ENCODE measurements at regions not wholly inside any gene's neighbourhood (a gene's known extent, or its start where the extent isn't known, plus 50 kb on each side); places are given as distances from the start of the nearest gene placed in this dataset.
A peak's percentile ranks its signal among the peaks of the same experiment; 100 is the strongest.

DNA sequence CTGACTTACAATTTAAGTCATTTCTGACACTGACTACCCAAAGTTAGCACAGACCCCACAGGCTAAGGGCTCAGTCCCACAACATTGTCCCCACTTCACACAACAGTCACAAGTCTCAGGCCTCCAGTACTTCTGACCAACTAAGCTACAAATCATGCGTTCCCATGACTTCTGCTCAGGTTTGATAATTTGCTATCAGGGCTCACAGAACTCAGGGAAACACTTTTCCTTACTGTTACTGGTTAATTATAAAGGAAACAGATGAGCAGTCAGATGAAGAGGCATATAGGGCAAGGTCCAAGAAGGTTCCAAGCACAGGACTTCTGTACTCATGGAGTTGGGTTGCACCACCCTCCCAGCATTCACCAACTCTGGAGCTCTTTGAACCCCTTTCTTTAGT lies 151.2 kb upstream of the TNR start:
- no peak for DNase-seq (ENCODE audit: low read depth in 2 of 2)

- DNase-seq (ENCODE audit: low read depth in 2 of 2): no peak
These were observed 149.8 kb upstream of the TNR start for GRCh38 chr1:175893192-175893591.

DNA sequence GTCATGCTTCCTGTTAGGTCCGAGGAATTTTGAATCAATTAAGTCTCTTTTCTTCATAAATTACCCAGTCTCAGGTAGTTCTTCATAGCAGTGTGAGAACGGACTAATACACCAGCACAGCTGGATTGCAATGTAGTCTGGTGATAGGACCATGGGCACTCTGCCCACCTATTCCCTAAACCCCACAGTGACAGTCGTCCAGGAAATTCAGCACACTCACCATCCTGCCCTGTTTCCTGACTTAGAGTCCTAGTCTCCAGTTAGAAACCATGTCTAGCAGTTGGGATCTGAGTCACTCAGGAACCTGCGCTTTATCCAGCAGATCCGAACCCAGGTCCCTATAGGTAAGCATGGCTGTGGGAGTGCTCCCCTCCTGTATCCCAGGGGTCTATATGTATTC lies 149.3 kb upstream of the TNR start:
- no peak for DNase-seq (ENCODE audit: low read depth in 2 of 2)

- no peak for DNase-seq (ENCODE audit: low read depth in 2 of 2)
These were observed 148.5 kb upstream of the TNR start for GRCh38 chr1:175891783-175892309.

DNA sequence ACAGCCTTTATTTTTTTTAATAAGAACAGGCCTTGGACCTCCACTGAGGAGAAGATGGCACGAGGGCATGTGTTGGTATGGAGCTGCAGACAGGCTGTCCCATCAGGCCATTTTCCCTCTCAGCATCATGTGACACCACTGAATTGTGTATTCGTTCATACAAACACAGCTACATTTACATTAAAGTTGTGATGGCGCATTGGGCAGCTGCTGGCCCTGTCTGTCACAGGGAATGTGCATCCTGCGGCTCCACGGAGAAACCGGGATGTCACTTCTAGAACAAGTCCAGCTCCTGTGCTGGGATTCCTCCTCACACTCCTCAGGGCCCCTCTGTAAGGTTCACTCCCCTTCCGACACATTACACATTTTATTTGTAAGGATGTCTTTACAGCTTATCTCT lies 147.6 kb upstream of the TNR start:
- no peak for DNase-seq (ENCODE audit: low read depth in 2 of 2)

DNA sequence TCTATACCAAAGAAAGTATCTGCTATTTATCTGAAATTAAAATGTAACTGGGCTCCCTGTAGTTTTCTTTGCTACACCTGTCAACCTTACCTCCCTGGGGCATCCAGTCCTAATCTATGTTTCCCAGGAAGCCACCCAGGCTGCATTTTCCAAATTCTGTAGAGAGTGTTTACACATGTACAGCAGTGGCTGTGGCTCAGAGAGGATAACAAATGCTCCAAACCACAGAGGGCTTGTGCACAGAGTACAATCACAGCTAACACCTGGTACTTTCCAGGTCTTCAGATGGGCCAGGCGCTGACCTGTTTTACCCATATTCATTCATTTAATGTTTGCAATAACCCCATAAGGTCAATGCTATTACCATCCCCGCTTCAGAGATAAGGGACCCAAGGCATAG lies 146.5 kb upstream of the TNR start:
- no peak for DNase-seq (ENCODE audit: low read depth in 2 of 2)

GRCh38 chr1:175888996-175889395 lies 145.6 kb upstream of the TNR start:
- DNase-seq (ENCODE audit: low read depth in 2 of 2): no peak

DNA sequence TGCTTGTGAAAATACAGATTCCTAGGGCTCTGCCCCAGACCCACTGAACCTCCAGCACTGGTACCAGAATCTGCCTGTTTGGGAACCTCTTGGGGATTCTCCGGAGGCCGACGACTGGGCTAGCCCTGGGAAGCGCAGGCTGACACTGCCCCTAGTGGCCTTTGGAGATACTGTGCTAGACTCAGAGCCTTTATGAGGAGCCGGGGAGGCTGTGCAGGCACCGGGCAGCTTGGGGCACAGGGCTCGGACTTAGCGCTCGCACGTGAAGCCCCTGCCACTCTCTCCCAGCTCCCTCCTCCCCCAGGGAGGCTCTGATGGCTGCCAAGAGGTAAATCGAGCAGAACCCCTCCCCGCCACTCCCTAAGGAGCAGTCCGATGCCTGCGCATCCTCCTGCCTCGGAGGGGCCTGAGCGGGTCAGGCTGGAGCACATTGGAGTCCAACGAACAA lies 144.6 kb upstream of the TNR start:
- peak in 1 of 2 experiments; percentile 6 for DNase-seq (ENCODE audit: low read depth in 2 of 2)

DNA sequence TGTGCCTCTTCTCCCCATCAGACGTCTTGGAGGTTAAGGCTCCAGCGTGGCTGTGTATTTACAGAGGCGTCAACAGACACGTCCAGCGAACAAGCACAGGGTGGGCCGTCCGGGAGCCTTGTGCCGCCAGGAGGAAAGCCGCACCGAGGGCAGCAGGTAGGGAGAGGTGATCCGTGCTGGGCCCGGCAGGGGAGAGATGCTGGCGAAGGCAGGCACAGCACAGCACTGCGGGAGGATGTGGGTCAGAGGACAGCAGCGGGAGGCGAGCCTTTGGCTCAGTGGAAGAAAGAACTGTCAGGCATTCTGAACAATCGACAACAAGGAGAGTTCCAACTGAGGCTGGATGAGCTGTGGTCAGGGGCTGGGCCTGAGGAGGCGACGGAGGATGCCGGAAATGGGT lies 144.1 kb upstream of the TNR start:
- DNase-seq (ENCODE audit: low read depth in 2 of 2): no peak

DNA sequence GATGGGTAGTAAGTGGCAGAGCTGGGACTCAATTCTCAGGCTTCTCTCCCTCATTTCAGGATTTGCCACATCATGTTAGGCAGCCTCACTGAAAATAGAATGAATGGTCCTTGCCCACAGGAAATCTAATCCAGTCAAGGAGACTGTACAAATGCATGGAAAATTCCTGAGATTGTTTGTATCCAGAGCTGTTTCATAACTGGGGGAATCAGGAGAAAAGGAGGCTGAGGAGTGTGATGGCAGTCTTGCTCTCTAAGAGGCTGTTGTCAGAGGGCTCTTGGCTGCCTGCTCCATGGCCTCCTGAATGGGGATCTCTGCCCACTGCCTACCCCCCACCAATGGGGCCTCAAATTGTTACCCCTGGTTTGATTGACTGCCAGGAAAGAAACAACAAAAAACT lies 141.9 kb upstream of the TNR start:
- no peak for DNase-seq (ENCODE audit: low read depth in 2 of 2)

- DNase-seq (ENCODE audit: low read depth in 2 of 2): no peak
These were observed 141.0 kb upstream of the TNR start for GRCh38 chr1:175884369-175884768.

DNA sequence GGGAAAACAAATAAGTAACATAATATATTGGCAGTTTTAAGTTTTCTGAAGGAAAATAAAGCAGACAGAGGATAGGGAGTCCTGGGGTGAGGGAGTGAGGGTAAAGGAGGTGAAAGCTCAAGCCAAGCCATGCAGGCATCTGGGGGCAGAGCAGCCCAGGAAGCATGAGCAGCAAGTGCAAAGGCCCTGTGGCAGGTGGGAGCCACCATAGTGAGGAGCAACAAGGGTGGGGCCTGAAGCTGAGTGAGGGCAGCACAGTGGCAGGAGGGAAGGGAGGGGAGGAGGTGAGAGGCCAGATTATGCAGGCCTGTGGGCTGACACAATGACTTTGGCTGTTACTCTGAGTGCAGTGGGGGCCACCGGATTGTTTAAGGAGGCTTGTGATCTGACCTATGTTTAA lies 138.8 kb upstream of the TNR start:
- no peak for DNase-seq (ENCODE audit: low read depth in 2 of 2)

GRCh38 chr1:175881246-175881976 lies 138.0 kb upstream of the TNR start:
- DNase-seq (ENCODE audit: low read depth in 2 of 2): no peak

DNA sequence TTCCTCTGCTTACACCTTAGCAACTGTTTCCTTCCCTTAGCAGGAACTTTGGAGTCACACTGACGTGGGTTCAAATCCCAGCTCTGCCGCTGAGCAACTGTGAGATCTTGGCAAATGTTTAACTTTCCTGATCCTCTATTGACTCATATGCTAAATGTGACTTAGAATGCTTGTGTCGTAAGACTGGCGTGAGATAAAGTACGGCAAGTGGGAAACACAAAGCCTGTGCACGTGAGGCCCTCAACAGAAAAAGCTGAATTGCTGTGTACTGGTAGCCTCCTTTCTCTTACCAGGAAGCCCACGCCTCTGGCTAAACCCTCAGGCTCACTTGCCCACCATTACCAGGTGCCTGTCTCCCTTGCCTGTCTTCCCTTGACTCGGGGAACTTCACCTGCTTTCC lies 135.4 kb upstream of the TNR start:
- no peak for DNase-seq (ENCODE audit: low read depth in 2 of 2)

- no peak for DNase-seq (ENCODE audit: low read depth in 2 of 2)
These were observed 134.7 kb upstream of the TNR start for GRCh38 chr1:175877939-175878737.

DNA sequence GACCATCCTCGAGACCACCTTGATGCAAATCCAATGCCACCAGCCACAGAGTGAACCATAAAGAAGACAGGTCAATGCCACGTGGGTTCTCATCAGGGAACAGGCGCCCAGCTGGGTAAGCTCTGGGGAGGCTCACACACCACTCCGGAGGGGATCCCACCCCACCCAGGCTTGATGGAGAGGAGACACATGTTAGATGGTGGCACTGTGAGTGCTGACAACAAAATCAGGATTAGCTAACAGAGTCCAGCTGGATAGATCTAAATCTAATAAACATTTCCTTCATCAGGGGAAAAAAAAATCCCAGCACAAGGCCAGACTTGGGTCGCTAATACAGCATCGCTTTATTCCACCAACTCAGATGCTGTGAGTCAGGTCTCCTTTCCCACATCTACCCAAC lies 132.2 kb upstream of the TNR start:
- no peak for DNase-seq (ENCODE audit: low read depth in 2 of 2)

GRCh38 chr1:175874081-175874480 lies 130.7 kb upstream of the TNR start:
- DNase-seq (ENCODE audit: low read depth in 2 of 2): no peak

GRCh38 chr1:175873290-175873935 lies 130.0 kb upstream of the TNR start:
- DNase-seq (ENCODE audit: low read depth in 2 of 2): no peak

DNA sequence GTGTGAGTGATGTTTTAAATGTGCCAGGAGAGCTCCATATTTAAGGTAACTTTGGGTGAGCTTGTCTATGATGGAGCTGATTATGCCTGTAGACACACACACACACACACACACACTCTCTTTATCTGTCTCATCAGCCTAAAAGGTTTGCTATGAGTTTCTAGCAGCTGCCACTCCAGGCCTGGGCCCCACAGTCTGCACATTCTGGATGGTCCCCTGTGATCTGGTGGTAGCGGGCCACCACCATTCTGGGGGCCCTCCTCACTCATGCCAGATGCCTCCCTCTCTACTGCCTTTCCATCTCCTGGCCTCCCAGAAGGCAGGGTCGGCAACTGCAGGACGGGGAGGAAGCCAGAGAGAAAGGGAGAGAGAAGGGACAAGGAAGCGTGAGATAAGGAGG lies 129.2 kb upstream of the TNR start:
- DNase-seq (ENCODE audit: low read depth in 2 of 2): no peak

DNA sequence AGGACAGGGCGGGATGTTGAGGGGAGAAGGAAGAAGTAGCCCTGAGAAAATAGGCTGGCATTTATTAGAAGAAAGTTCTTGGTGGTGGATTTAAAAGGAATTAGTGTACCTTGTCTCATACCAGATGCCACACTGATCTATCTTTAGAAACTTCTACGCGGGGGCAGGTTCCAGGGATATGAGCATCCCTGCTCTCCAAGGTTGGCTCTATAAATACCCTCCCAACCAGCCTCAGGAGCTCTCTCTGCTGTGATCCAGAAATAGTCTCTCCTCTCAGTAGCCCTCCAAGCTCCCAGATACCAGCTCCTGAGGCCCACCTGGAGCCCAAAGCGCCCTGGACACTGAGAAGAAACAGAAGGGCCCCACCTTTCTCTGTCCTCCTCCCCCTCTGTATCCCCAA lies 128.3 kb upstream of the TNR start:
- no peak for DNase-seq (ENCODE audit: low read depth in 2 of 2)

GRCh38 chr1:175870217-175870616 lies 126.8 kb upstream of the TNR start:
- no peak for DNase-seq (ENCODE audit: low read depth in 2 of 2)

DNA sequence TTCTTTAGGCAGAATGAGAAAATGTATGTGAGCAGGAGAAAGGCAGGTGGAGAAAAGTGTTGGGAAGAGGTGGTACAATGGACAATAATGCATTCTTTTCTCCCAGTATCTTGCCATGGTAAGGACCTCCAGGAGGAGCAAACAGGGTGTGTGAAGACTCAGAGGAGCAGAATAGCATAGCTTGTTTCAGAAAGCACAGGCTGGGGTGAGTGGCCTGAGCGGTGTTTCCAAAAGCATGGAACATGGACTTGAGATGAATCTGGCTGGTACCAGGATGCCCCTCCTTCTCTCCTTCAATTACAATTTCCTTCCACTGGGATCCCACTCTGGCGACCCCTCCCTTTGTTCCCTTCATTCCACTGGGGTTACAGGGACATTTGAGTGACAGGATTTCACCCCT lies 123.4 kb upstream of the TNR start:
- DNase-seq (ENCODE audit: low read depth in 2 of 2): no peak

All from stimulated activated CD4-positive, alpha-beta T cell treated with anti-CD3 and anti-CD28 coated beads, Interleukin-12 subunit alpha, Interleukin-12 subunit beta, amount 100 ng/mL, for 24 hours (primary cell).